Brain microvascular endothelial cell (primary cell): ENCODE measurements at regions not wholly inside any gene's neighbourhood (a gene's known extent, or its start where the extent isn't known, plus 50 kb on each side); places are given as distances from the start of the nearest gene placed in this dataset.

ENCODE experiments used
- DNase-seq: peaks from one replicate; pipeline ENCODE4 v3.0.0-alpha.2; 2020
- H3K27ac ChIP-seq: fragments of 250-450 bp; sonication (Bioruptor Pico); 2 replicates; pipeline ENCODE4 v1.5.1; 2020; ENCODE audit warnings: mild to moderate bottlenecking, moderate library complexity
- H3K27me3 ChIP-seq: fragments of 250-450 bp; sonication (Bioruptor Pico); replicated peaks from 2 replicates; pipeline ENCODE4 v1.5.1; 2020; ENCODE audit warnings: mild to moderate bottlenecking
- H3K36me3 ChIP-seq: fragments of 250-450 bp; sonication (Bioruptor Pico); replicated peaks from 2 replicates; pipeline ENCODE4 v1.5.1; 2020; ENCODE audit warnings: mild to moderate bottlenecking
- H3K4me3 ChIP-seq: 2 replicates; pipeline ENCODE4 v1.5.1; 2011; ENCODE audit warnings: low read depth, mild to moderate bottlenecking, control low read depth, low read length, moderate library complexity
- CTCF ChIP-seq: IDR thresholded peaks from 2 replicates; pipeline ENCODE4 v1.5.1; 2011; ENCODE audit warnings: low read depth, mild to moderate bottlenecking, moderate library complexity, low read length, control low read depth, inconsistent platforms; ENCODE audit errors: missing control alignments
- in situ Hi-C: cut with HindIII; loops from 2 replicates; pipeline ENCODE4 v1.10.0; 2017; ENCODE audit warnings: low sequenced_read_pairs, low pct_ligation_motif_present

GRCh38 chr17:77765292-77765691 is 193.2 kb upstream of the TNRC6C start:
- no peak for TF ChIP-seq CTCF
- Histone ChIP-seq H3K27me3 (peaks cover 4% of the 10 kb centered on the region), H3K36me3 (no peaks in the 10 kb centered on the region), H3K27ac (no peak overlapping the region), H3K4me3 (no peak overlapping the region)
- in situ Hi-C loops = no loop called here
- DNase-seq = no peak

- DNase-seq = no peak
- in situ Hi-C loops = no loop called here
- Histone ChIP-seq H3K27ac (no peak overlapping the region), H3K36me3 (no peaks in the 10 kb centered on the region), H3K4me3 (no peak overlapping the region), H3K27me3 (peaks cover 4% of the 10 kb centered on the region)
- TF ChIP-seq CTCF = no peak
Observed at GRCh38 chr17:77767148-77767547, 191.4 kb upstream of the TNRC6C start.

GRCh38 chr17:77768248-77768852 is 190.2 kb upstream of the TNRC6C start:
- H3K4me3 ChIP-seq = no peak overlapping the region
- no peak for TF ChIP-seq CTCF
- in situ Hi-C loops = no loop called here
- peaks cover 4% of the 10 kb centered on the region for H3K27me3 ChIP-seq
- no peaks in the 10 kb centered on the region for H3K36me3 ChIP-seq
- no peak for DNase-seq
- H3K27ac ChIP-seq = no peak overlapping the region

- DNase-seq = no peak
- H3K27me3 ChIP-seq = peaks cover 4% of the 10 kb centered on the region
- in situ Hi-C loops = no loop called here
- no peak overlapping the region for H3K27ac ChIP-seq
- H3K36me3 ChIP-seq = no peaks in the 10 kb centered on the region
- H3K4me3 ChIP-seq = no peak overlapping the region
- TF ChIP-seq CTCF = no peak
Observed at GRCh38 chr17:77769215-77769614, 189.3 kb upstream of the TNRC6C start.

GRCh38 chr17:77769762-77770161 is 188.7 kb upstream of the TNRC6C start:
- Histone ChIP-seq H3K4me3 (no peak overlapping the region), H3K27me3 (peaks cover 4% of the 10 kb centered on the region), H3K36me3 (no peaks in the 10 kb centered on the region), H3K27ac (no peak overlapping the region)
- TF ChIP-seq CTCF = no peak
- in situ Hi-C loops = no loop called here
- DNase-seq = no peak

GRCh38 chr17:77770331-77771105 is 188.0 kb upstream of the TNRC6C start:
- Histone ChIP-seq H3K27me3 (peaks cover 4% of the 10 kb centered on the region), H3K36me3 (no peaks in the 10 kb centered on the region), H3K27ac (no peak overlapping the region), H3K4me3 (no peak overlapping the region)
- in situ Hi-C loops = no loop called here
- peak; percentile 80 for DNase-seq
- no peak for TF ChIP-seq CTCF
